Cardiac fibroblast (primary cell): ENCODE measurements at regions not wholly inside any gene's neighbourhood (a gene's known extent, or its start where the extent isn't known, plus 50 kb on each side); places are given as distances from the start of the nearest gene placed in this dataset.
"Not testable (repeated sequence)": the region's sequence is repeated elsewhere in the genome, so short reads cannot be mapped to it uniquely, and the experiment has no call there.

Source experiments
- DNase-seq, 2 donors: peaks; one replicate each; pipeline versions ENCODE4 v3.0.0 to v3.0.0-alpha.2; 2010; ENCODE audit warnings: low read depth in 2 of 2
- H3K4me3 ChIP-seq, 2 donors: replicated peaks in 1 of 2; 1 replicate in 1 of 2; 2 replicates in 1 of 2; pipeline ENCODE4 v1.5.1; 2011; ENCODE audit warnings: low read depth in 2 of 2, low read length in 2 of 2, mild to moderate bottlenecking in 2 of 2, moderate library complexity in 1 of 2
- CTCF ChIP-seq: IDR thresholded peaks from one replicate; pipeline ENCODE4 v1.5.1; 2011; ENCODE audit warnings: low read depth, mild to moderate bottlenecking, low read length, inconsistent platforms

- no peak overlapping the region for H3K4me3 ChIP-seq
- no peak for TF ChIP-seq CTCF
- no peak for DNase-seq
Measured at GRCh38 chr5:145632701-145633100, 202.4 kb downstream of the PRELID2 start.

- H3K4me3 ChIP-seq: no peak overlapping the region
- DNase-seq: no peak
- no peak for TF ChIP-seq CTCF
Measured at GRCh38 chr5:145629047-145629446, 206.1 kb downstream of the PRELID2 start.

- no peak overlapping the region for H3K4me3 ChIP-seq
- no peak for DNase-seq
- TF ChIP-seq CTCF: no peak
Measured at GRCh38 chr5:145628525-145628924, 206.6 kb downstream of the PRELID2 start.

- no peak for TF ChIP-seq CTCF
Measured at GRCh38 chr5:145619806-145620310, 215.3 kb downstream of the PRELID2 start.

GRCh38 chr5:145616739-145617138 lies 218.4 kb downstream of the PRELID2 start:
- H3K4me3 ChIP-seq, DNase-seq: not testable (repeated sequence)

More at GRCh38 chr5:145619806-145620310, 215.3 kb downstream of the PRELID2 start:
- DNase-seq: no peak
- H3K4me3 ChIP-seq: no peak overlapping the region

GRCh38 chr5:145598983-145599382 lies 236.2 kb downstream of the PRELID2 start:
- DNase-seq: no peak
- no peak overlapping the region for H3K4me3 ChIP-seq
- no peak for TF ChIP-seq CTCF

GRCh38 chr5:145598184-145598583 lies 237.0 kb downstream of the PRELID2 start:
- no peak overlapping the region for H3K4me3 ChIP-seq
- DNase-seq: no peak
- TF ChIP-seq CTCF: no peak
